PC-9 (cell line): ENCODE measurements at regions not wholly inside any gene's neighbourhood (a gene's known extent, or its start where the extent isn't known, plus 50 kb on each side); places are given as distances from the start of the nearest gene placed in this dataset.
A peak's percentile ranks its signal among the peaks of the same experiment; 100 is the strongest.

Experiments used
- BruUV-seq: library from RNA; stranded (reverse); fragments of 400-500 nt; replicated peaks from 2 replicates; lab custom pipeline; 2021; lab: Mats Ljungman, UMichigan
- CTCF ChIA-PET: fragments of 300-600 bp; sonication (Branson Sonifier 250); formaldehyde crosslinking; loops from one replicate; lab custom pipeline; 2022; ENCODE audit warnings: antibody characterized with exemption; lab: Charles Lee
- POLR2A ChIA-PET: fragments of 300-600 bp; sonication (Branson Sonifier 250); formaldehyde crosslinking; loops from one replicate; lab custom pipeline; 2022; ENCODE audit warnings: antibody characterized with exemption; ENCODE audit not compliant: unreplicated experiment; lab: Charles Lee
- DNase-seq, 2 experiments: peaks; one replicate each; pipeline versions ENCODE4 v3.0.0 to v3.0.0-alpha.2; 2015 to 2022; ENCODE audit warnings: mixed read lengths in 1 of 2
- H2AFZ ChIP-seq: fragments of 200-600 bp; sonication (generic); 2 replicates; pipeline ENCODE4 v1.8.1; 2017; ENCODE audit warnings: antibody characterized with exemption
- H3F3A ChIP-seq: fragments of 200-600 bp; sonication (generic); 2 replicates; pipeline ENCODE4 v1.8.1; 2017; ENCODE audit warnings: antibody characterized with exemption, mild to moderate bottlenecking, low read depth; ENCODE audit not compliant: insufficient read depth
- H3K27ac ChIP-seq: fragments of 200-600 bp; sonication (generic); 2 replicates; pipeline ENCODE4 v1.6.1; 2016; ENCODE audit warnings: mixed run types
- H3K27me3 ChIP-seq: fragments of 200-600 bp; sonication (generic); 2 replicates; pipeline ENCODE4 v1.6.1; 2016; ENCODE audit warnings: low read depth, mixed run types; ENCODE audit not compliant: insufficient read depth
- H3K36me3 ChIP-seq: fragments of 200-600 bp; sonication (generic); 2 replicates; pipeline ENCODE4 v1.6.1; 2016; ENCODE audit warnings: low read depth, mixed run types
- H3K4me1 ChIP-seq: fragments of 200-600 bp; sonication (generic); replicated peaks from 2 replicates; pipeline ENCODE4 v1.6.1; 2016; ENCODE audit warnings: mixed run types; ENCODE audit not compliant: insufficient read depth
- H3K4me2 ChIP-seq: fragments of 200-600 bp; sonication (generic); 2 replicates; pipeline ENCODE4 v1.6.1; 2017; ENCODE audit warnings: mixed run types
- H3K4me3 ChIP-seq: fragments of 200-600 bp; sonication (generic); 2 replicates; pipeline ENCODE4 v1.6.1; 2016; ENCODE audit warnings: mixed run types
- H3K79me2 ChIP-seq: fragments of 200-600 bp; sonication (generic); 2 replicates; pipeline ENCODE4 v1.6.1; 2017; ENCODE audit warnings: low read depth, mixed run types
- H3K9me2 ChIP-seq: fragments of 200-600 bp; sonication (generic); 2 replicates; pipeline ENCODE4 v1.8.1; 2017; ENCODE audit warnings: mild to moderate bottlenecking; ENCODE audit not compliant: insufficient read depth
- H3K9me3 ChIP-seq: fragments of 200-600 bp; sonication (generic); 2 replicates; pipeline ENCODE4 v1.8.1; 2016; ENCODE audit warnings: low read depth; ENCODE audit not compliant: insufficient read depth
- H4K20me1 ChIP-seq: fragments of 200-600 bp; sonication (generic); 2 replicates; pipeline ENCODE4 v1.8.1; 2017; ENCODE audit not compliant: insufficient read depth
- CTCF ChIP-seq: fragments of 200-600 bp; sonication (generic); conservative IDR thresholded peaks from 2 replicates; pipeline ENCODE4 v1.6.1; 2017; ENCODE audit warnings: mixed run types, antibody characterized with exemption, mild to moderate bottlenecking, moderate library complexity
- EZH2 ChIP-seq: fragments of 200-600 bp; sonication (generic); IDR thresholded peaks from 2 replicates; pipeline ENCODE4 v1.8.0; 2017; ENCODE audit warnings: antibody characterized with exemption, low read depth
- intact Hi-C: fragments of 100-400 bp; cut with micrococcal nuclease; formaldehyde crosslinking; loops from one replicate; pipeline ENCODE4 v1.10.0; 2022; ENCODE audit not compliant: unreplicated experiment

GRCh38 chr2:49260979-49261538 is 106.7 kb upstream of the FSHR start:
- Histone ChIP-seq H3K79me2 (no peaks in the 10 kb centered on the region), H3K4me3 (no peak overlapping the region), H3K27ac (no peak overlapping the region), H3K4me2 (no peak overlapping the region), H3F3A (no peaks in the 10 kb centered on the region), H3K36me3 (no peaks in the 10 kb centered on the region), H3K9me2 (no peaks in the 10 kb centered on the region; the same call in 1 of the 2 replicates), H3K4me1 (no peaks in the 10 kb centered on the region), H2AFZ (no peak overlapping the region), H3K27me3 (peaks cover 22% of the 10 kb centered on the region; the same call in 1 of the 2 replicates), H4K20me1 (no peaks in the 10 kb centered on the region), H3K9me3 (no peaks in the 10 kb centered on the region)
- intact Hi-C loops, result no loop called here
- POLR2A ChIA-PET, result no interaction called here
- no peak for DNase-seq
- TF ChIP-seq CTCF (no peak), EZH2 (no peak)
- CTCF ChIA-PET, result no interaction called here
- BruUV-seq, result no TSS peak

GRCh38 chr2:49259926-49260325 is 105.6 kb upstream of the FSHR start:
- Histone ChIP-seq H3K27ac (no peak overlapping the region), H2AFZ (no peak overlapping the region), H3K4me3 (no peak overlapping the region), H3K4me2 (no peak overlapping the region), H3K27me3 (peaks cover 22% of the 10 kb centered on the region; the same call in 1 of the 2 replicates), H3K9me2 (no peaks in the 10 kb centered on the region; the same call in 1 of the 2 replicates), H3K36me3 (no peaks in the 10 kb centered on the region), H3K79me2 (no peaks in the 10 kb centered on the region), H3F3A (no peaks in the 10 kb centered on the region), H3K9me3 (no peaks in the 10 kb centered on the region), H4K20me1 (no peaks in the 10 kb centered on the region), H3K4me1 (no peaks in the 10 kb centered on the region)
- ChIA-PET CTCF (no interaction called here), POLR2A (no interaction called here)
- intact Hi-C loops, result no loop called here
- no peak for DNase-seq
- no TSS peak for BruUV-seq
- TF ChIP-seq EZH2 (no peak), CTCF (no peak)

- no TSS peak for BruUV-seq
- Histone ChIP-seq H3K9me3 (no peaks in the 10 kb centered on the region), H3K79me2 (no peaks in the 10 kb centered on the region), H2AFZ (no peak overlapping the region), H3K27me3 (peaks cover under 1% of the 10 kb centered on the region; the same call in 1 of the 2 replicates), H3F3A (no peaks in the 10 kb centered on the region), H4K20me1 (no peaks in the 10 kb centered on the region; the same call in 1 of the 2 replicates), H3K36me3 (no peaks in the 10 kb centered on the region), H3K4me1 (no peaks in the 10 kb centered on the region), H3K9me2 (no peaks in the 10 kb centered on the region; the same call in 1 of the 2 replicates), H3K4me2 (no peak overlapping the region), H3K27ac (no peak overlapping the region), H3K4me3 (no peak overlapping the region)
- intact Hi-C loops, result no loop called here
- TF ChIP-seq EZH2, result no peak
- peak; percentile 45 for TF ChIP-seq CTCF
- DNase-seq, result no peak
- ChIA-PET CTCF (no interaction called here), POLR2A (no interaction called here)
Observed at GRCh38 chr2:49255409-49255971, 101.2 kb upstream of the FSHR start.
